ENCODE measurements at regions not wholly inside any gene's neighbourhood (a gene's known extent, or its start where the extent isn't known, plus 50 kb on each side); places are given as distances from the start of the nearest gene placed in this dataset.

DNA sequence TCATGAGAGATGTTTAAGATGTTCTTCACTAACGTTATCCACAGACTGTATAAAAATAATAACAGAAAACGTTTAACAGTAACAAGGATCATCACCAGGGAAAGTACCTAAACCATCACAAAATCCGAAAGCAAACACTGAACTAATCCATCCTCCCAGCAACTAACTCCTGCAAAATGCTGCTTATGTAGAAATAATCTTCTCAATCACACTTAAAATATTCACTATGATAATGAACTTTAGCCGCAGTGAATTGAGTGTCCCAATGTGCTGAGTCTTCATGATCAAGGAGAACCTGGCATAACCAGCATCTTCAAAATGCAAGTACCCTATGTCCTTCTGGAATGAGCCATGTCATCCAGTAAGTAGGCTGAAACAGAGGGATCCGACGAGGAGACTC is 166.1 kb downstream of the LTN1 start:
- H3K9me3 ChIP-seq (ENCODE audit: low read depth) = no peaks in the 10 kb centered on the region
- no peak for DNase-seq
- no peaks in the 10 kb centered on the region for H3K9me2 ChIP-seq (ENCODE audit: insufficient read depth)
- no peak overlapping the region for H3K9ac ChIP-seq
- WGBS, 2 experiments (ENCODE audit: low coverage in 1 of 2, low lambda C conversion rate in 2 of 2, missing lambda C conversion rate in 2 of 2) = 81% methylated on average over 6 of the region's 6 CpGs
- no peak overlapping the region for H3K4me3 ChIP-seq
- no peak overlapping the region for H3K4me2 ChIP-seq (ENCODE audit: unreplicated experiment)
- H3K4me1 ChIP-seq (ENCODE audit: insufficient read depth) = peaks cover 25% of the 10 kb centered on the region
- no peaks in the 10 kb centered on the region for H3K36me3 ChIP-seq (ENCODE audit: low read depth)
- in situ Hi-C loops (cut with MboI) = no loop called here
- H2AFZ ChIP-seq = no peak overlapping the region
- peaks cover 15% of the 10 kb centered on the region for H3F3A ChIP-seq (ENCODE audit: insufficient read depth)
- no peaks in the 10 kb centered on the region for H3K79me2 ChIP-seq (ENCODE audit: insufficient read depth)
- TF ChIP-seq EZH2 (IDR thresholded peaks at IDR 0.05; ENCODE audit: insufficient read depth, poor library complexity, severe bottlenecking) (no peak), EZH2phosphoT487 (IDR thresholded peaks at IDR 0.05; ENCODE audit: insufficient read depth, low read depth) (no peak)
- no peaks in the 10 kb centered on the region for H4K20me1 ChIP-seq (ENCODE audit: insufficient read depth)
- no peaks in the 10 kb centered on the region for H3K27me3 ChIP-seq (replicated peaks; ENCODE audit: insufficient read depth)
- H3K27ac ChIP-seq = no peak overlapping the region

DNA sequence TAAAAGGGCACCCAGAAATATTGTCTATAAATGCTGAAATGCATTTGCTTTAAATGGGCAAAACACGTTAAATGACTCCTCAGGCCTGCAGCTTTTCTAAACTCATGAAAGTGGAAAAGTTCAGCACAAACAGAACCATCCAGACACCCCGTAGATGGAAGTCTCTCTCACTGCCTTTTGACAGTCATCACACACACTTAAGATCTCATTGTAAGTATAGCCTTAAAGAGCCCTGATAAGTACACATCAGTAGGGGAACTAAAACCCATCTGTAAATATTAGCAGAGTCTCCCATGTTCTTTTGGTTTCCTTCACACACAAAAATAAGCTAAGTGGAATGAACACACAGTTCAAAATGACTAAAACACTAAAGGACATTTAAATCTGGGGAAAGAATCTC is 166.7 kb downstream of the LTN1 start:
- in situ Hi-C loops (cut with MboI) = no loop called here
- H3K79me2 ChIP-seq (ENCODE audit: insufficient read depth) = no peaks in the 10 kb centered on the region

DNA sequence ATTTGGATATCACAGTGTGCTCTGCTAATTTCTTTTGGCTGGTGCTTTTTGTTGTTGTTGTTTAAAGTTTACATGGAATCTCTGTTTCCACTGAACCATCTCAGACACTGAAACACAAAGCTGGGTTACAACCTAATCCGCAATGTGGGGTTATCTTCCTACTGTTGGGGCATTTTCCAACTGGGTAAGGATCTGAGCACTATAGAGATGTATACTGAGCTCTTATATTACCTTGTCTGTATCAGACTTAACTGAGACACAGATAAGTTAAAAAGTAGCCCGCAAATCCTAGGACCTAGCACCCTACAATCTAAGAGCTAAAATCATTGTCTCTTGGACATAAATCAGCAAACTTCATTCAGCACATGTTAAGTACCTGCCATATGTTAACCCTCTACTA is 169.2 kb downstream of the LTN1 start:
- Histone ChIP-seq H3K9me2 (ENCODE audit: insufficient read depth) (no peaks in the 10 kb centered on the region), H3K36me3 (ENCODE audit: low read depth) (no peaks in the 10 kb centered on the region), H3K4me2 (ENCODE audit: unreplicated experiment) (peak overlapping the region; percentile 46), H2AFZ (peak overlapping the region; percentile 49; the same call in 1 of the 2 replicates), H3K4me1 (ENCODE audit: insufficient read depth) (peaks cover 32% of the 10 kb centered on the region), H3K79me2 (ENCODE audit: insufficient read depth) (no peaks in the 10 kb centered on the region), H3K9ac (no peak overlapping the region), H3F3A (ENCODE audit: insufficient read depth) (peaks cover 15% of the 10 kb centered on the region), H3K4me3 (no peak overlapping the region), H3K27me3 (replicated peaks; ENCODE audit: insufficient read depth) (no peaks in the 10 kb centered on the region), H4K20me1 (ENCODE audit: insufficient read depth) (no peaks in the 10 kb centered on the region), H3K9me3 (ENCODE audit: low read depth) (no peaks in the 10 kb centered on the region), H3K27ac (no peak overlapping the region)
- WGBS, 2 experiments (ENCODE audit: low coverage in 1 of 2, low lambda C conversion rate in 2 of 2, missing lambda C conversion rate in 2 of 2) = 70 to 81% methylated on average over 2 of the region's 2 CpGs
- no peak for DNase-seq
- in situ Hi-C loops (cut with MboI) = no loop called here
- no peak for TF ChIP-seq EZH2 (IDR thresholded peaks at IDR 0.05; ENCODE audit: insufficient read depth, poor library complexity, severe bottlenecking)
- no peak for TF ChIP-seq EZH2phosphoT487 (IDR thresholded peaks at IDR 0.05; ENCODE audit: insufficient read depth, low read depth)

More for the DNA sequence above, 166.7 kb downstream of the LTN1 start:
- H3K9ac ChIP-seq = no peak overlapping the region
- H3K27ac ChIP-seq = no peak overlapping the region
- H3K36me3 ChIP-seq (ENCODE audit: low read depth) = no peaks in the 10 kb centered on the region
- H3K4me2 ChIP-seq (ENCODE audit: unreplicated experiment) = no peak overlapping the region
- H3F3A ChIP-seq (ENCODE audit: insufficient read depth) = peaks cover 15% of the 10 kb centered on the region
- peaks cover 28% of the 10 kb centered on the region for H3K4me1 ChIP-seq (ENCODE audit: insufficient read depth)
- H3K9me3 ChIP-seq (ENCODE audit: low read depth) = no peaks in the 10 kb centered on the region
- TF ChIP-seq EZH2phosphoT487 (IDR thresholded peaks at IDR 0.05; ENCODE audit: insufficient read depth, low read depth) (no peak), EZH2 (IDR thresholded peaks at IDR 0.05; ENCODE audit: insufficient read depth, poor library complexity, severe bottlenecking) (no peak)
- H3K27me3 ChIP-seq (replicated peaks; ENCODE audit: insufficient read depth) = no peaks in the 10 kb centered on the region
- no peak for DNase-seq
- H3K4me3 ChIP-seq = no peak overlapping the region
- no peaks in the 10 kb centered on the region for H4K20me1 ChIP-seq (ENCODE audit: insufficient read depth)
- no peaks in the 10 kb centered on the region for H3K9me2 ChIP-seq (ENCODE audit: insufficient read depth)
- 71 to 78% methylated on average over 2 of the region's 2 CpGs for WGBS, 2 experiments (ENCODE audit: low coverage in 1 of 2, low lambda C conversion rate in 2 of 2, missing lambda C conversion rate in 2 of 2)
- no peak overlapping the region for H2AFZ ChIP-seq

DNA sequence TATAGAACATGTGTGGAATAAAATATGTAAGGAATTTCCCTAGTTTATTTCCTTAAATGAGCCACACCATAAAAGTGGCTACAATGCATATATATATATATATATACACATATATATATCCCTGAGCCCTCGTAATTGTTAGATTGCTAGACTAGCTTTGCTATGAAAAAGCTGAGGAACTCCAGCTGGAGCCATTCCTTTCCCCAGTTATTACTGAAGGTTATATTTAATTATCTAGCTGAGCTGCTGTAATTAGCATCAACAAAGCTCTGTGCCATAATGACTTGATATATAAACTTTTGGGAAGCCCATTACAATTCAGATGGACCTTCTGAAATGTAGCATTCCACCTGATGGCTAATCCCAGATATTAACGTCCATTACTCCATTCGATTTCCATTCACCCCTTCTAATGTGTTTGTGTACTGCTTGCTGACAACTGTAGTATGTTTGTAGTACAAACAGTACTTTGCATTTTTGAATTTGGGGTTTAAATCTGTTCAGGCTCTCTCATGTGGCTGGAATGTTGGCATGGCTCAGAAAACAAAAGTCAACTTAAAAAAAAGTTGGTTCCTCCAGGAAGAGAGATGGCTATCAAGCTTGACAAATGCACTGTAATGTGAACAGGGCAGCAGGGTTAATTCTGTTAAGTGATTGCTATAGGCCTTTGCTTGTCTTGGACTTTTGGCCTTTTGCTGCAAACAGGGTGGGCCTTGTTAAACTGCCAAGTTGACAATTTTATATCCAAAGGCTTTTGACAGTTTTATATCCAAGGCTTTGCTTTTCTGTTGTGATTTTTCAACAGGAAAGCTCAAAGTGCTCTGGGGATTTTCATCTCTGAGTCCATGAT is 170.0 kb downstream of the LTN1 start:
- H3F3A ChIP-seq (ENCODE audit: insufficient read depth) = peaks cover 15% of the 10 kb centered on the region
- DNase-seq = peak; percentile 64
- 13 to 21% methylated on average over 3 of the region's 3 CpGs for WGBS, 2 experiments (ENCODE audit: low coverage in 1 of 2, low lambda C conversion rate in 2 of 2, missing lambda C conversion rate in 2 of 2)
- no peak overlapping the region for H3K9ac ChIP-seq
- no peaks in the 10 kb centered on the region for H3K79me2 ChIP-seq (ENCODE audit: insufficient read depth)
- TF ChIP-seq EZH2 (IDR thresholded peaks at IDR 0.05; ENCODE audit: insufficient read depth, poor library complexity, severe bottlenecking) = no peak
- TF ChIP-seq EZH2phosphoT487 (IDR thresholded peaks at IDR 0.05; ENCODE audit: insufficient read depth, low read depth) = no peak
- in situ Hi-C loops (cut with MboI) = no loop called here
- H3K4me1 ChIP-seq (ENCODE audit: insufficient read depth) = peaks cover 38% of the 10 kb centered on the region
- no peaks in the 10 kb centered on the region for H3K9me3 ChIP-seq (ENCODE audit: low read depth)
- H3K36me3 ChIP-seq (ENCODE audit: low read depth) = no peaks in the 10 kb centered on the region
- H2AFZ ChIP-seq = peak overlapping the region; percentile 49
- H3K27ac ChIP-seq = no peak overlapping the region
- no peaks in the 10 kb centered on the region for H4K20me1 ChIP-seq (ENCODE audit: insufficient read depth)
- H3K9me2 ChIP-seq (ENCODE audit: insufficient read depth) = no peaks in the 10 kb centered on the region
- H3K4me3 ChIP-seq = no peak overlapping the region
- peak overlapping the region; percentile 46 for H3K4me2 ChIP-seq (ENCODE audit: unreplicated experiment)
- no peaks in the 10 kb centered on the region for H3K27me3 ChIP-seq (replicated peaks; ENCODE audit: insufficient read depth)

Data from GM23248 (cell line).